Activated CD4-positive, alpha-beta T cell treated with anti-CD3 and anti-CD28 coated beads, Interleukin-2, amount 10 ng/mL, durations not matched to agents 24 days and 14 days (primary cell): ENCODE measurements at regions not wholly inside any gene's neighbourhood (a gene's known extent, or its start where the extent isn't known, plus 50 kb on each side); places are given as distances from the start of the nearest gene placed in this dataset.

Source experiments
- DNase-seq: peaks from one replicate; pipeline ENCODE4 v3.0.0; 2022
- H3K27ac Mint-ChIP-seq: one replicate; pipeline ENCODE4 v1.8.0; 2022; ENCODE audit warnings: mild to moderate bottlenecking, mixed read lengths
- H3K27me3 Mint-ChIP-seq: one replicate; pipeline ENCODE4 v1.8.0; 2022; ENCODE audit warnings: mixed read lengths
- H3K36me3 Mint-ChIP-seq: one replicate; pipeline ENCODE4 v1.8.0; 2022; ENCODE audit warnings: low read depth, mild to moderate bottlenecking, mixed read lengths
- H3K4me1 Mint-ChIP-seq: one replicate; pipeline ENCODE4 v1.8.0; 2021; ENCODE audit warnings: mixed read lengths
- H3K4me3 Mint-ChIP-seq: one replicate; pipeline ENCODE4 v1.8.0; 2022; ENCODE audit warnings: mild to moderate bottlenecking, moderate library complexity, mixed read lengths
- H3K9me3 Mint-ChIP-seq: one replicate; pipeline ENCODE4 v1.8.0; 2021; ENCODE audit warnings: mixed read lengths
- intact Hi-C: fragments of 100-400 bp; cut with micrococcal nuclease; formaldehyde crosslinking; loops from one replicate; pipeline ENCODE4 v1.15.1; 2023

GRCh38 chr4:38500433-38500832, 163.6 kb upstream of the KLF3 start:
- DNase-seq: no peak
- intact Hi-C loops: no loop called here
- peaks cover 30% of the 10 kb centered on the region for H3K27me3 Mint-ChIP-seq
- no peak overlapping the region for H3K4me3 Mint-ChIP-seq
- H3K27ac Mint-ChIP-seq: no peak overlapping the region
- peaks cover 6% of the 10 kb centered on the region for H3K4me1 Mint-ChIP-seq
- no peaks in the 10 kb centered on the region for H3K9me3 Mint-ChIP-seq
- no peaks in the 10 kb centered on the region for H3K36me3 Mint-ChIP-seq

DNA sequence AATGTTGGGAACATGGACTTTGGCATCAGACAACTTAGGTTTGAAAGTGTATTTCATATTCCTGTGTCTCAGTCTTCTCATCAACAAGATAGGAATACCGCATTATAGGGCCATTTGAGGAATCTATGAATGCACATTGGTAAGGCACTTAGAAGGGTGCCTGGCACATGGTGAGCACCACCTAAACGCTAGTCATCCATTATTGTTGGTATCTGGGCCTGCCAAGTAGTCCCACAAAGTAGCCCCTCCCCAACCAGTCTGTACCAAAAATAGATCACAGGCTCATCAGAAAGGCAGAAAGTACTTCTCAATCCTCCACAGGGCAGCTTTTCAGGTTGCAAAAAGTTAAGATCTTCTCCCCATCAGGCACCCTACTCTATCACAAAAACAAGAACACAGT, 162.3 kb upstream of the KLF3 start:
- no peak overlapping the region for H3K27ac Mint-ChIP-seq
- peaks cover 40% of the 10 kb centered on the region for H3K27me3 Mint-ChIP-seq
- intact Hi-C loops: no loop called here
- no peaks in the 10 kb centered on the region for H3K9me3 Mint-ChIP-seq
- peaks cover 9% of the 10 kb centered on the region for H3K4me1 Mint-ChIP-seq
- no peaks in the 10 kb centered on the region for H3K36me3 Mint-ChIP-seq
- no peak for DNase-seq
- no peak overlapping the region for H3K4me3 Mint-ChIP-seq

DNA sequence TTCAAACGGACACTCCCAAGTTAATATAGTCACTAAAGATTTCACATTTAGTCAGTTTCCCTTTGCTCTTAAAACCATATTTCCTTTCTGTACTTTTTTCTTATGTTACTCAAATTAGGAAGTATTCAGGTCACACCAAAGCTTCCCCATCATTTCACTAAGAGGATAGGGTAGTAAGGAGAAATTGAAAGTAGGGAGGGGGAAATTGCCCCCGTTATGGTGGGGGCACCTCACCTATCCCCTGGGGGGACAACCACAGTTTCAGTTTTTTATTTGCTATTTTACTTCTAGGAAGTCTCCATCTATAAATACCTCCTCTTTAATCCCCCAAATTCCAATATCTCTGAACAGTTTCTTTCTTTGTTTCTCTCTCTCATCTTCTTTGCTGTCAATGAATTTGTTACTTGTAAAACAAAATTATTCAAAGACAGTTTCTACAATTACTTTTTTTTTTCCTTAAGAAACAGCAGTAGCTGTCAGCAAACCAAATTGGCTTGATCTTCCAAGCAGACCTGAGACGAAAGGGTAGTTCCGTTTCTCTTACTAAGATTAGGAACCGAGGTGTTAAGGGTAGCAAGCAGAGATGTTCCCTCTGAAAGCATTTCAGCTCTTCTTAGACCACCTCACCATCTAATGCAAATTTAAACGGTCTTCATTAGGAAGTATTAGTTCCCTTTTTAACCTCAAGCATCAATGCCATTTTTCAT, 160.2 kb upstream of the KLF3 start:
- no peak overlapping the region for H3K27ac Mint-ChIP-seq
- no peak overlapping the region for H3K4me3 Mint-ChIP-seq
- no peaks in the 10 kb centered on the region for H3K9me3 Mint-ChIP-seq
- DNase-seq: no peak
- H3K36me3 Mint-ChIP-seq: no peaks in the 10 kb centered on the region
- H3K27me3 Mint-ChIP-seq: peaks cover 52% of the 10 kb centered on the region
- H3K4me1 Mint-ChIP-seq: peaks cover 28% of the 10 kb centered on the region
- intact Hi-C loops: no loop called here

GRCh38 chr4:38504396-38504715, 159.6 kb upstream of the KLF3 start:
- Mint-ChIP-seq H3K36me3 (no peaks in the 10 kb centered on the region), H3K27me3 (peaks cover 52% of the 10 kb centered on the region), H3K4me3 (no peak overlapping the region), H3K9me3 (no peaks in the 10 kb centered on the region), H3K4me1 (peaks cover 33% of the 10 kb centered on the region), H3K27ac (no peak overlapping the region)
- intact Hi-C loops: no loop called here
- no peak for DNase-seq

- H3K27ac Mint-ChIP-seq: peak overlapping the region; percentile 27
- H3K4me3 Mint-ChIP-seq: peak overlapping the region; percentile 65
- no peaks in the 10 kb centered on the region for H3K9me3 Mint-ChIP-seq
- H3K27me3 Mint-ChIP-seq: peaks cover 43% of the 10 kb centered on the region
- intact Hi-C loops: no loop called here
- peaks cover 15% of the 10 kb centered on the region for H3K36me3 Mint-ChIP-seq
- H3K4me1 Mint-ChIP-seq: peaks cover 55% of the 10 kb centered on the region
- DNase-seq: peak; percentile 85
Observed at GRCh38 chr4:38509551-38509950, 154.4 kb upstream of the KLF3 start.

- Mint-ChIP-seq H3K9me3 (no peaks in the 10 kb centered on the region), H3K27ac (peak overlapping the region; percentile 27), H3K27me3 (peaks cover 43% of the 10 kb centered on the region), H3K4me1 (peaks cover 58% of the 10 kb centered on the region), H3K36me3 (peaks cover 16% of the 10 kb centered on the region), H3K4me3 (peak overlapping the region; percentile 65)
- intact Hi-C loops: no loop called here
- no peak for DNase-seq
Observed at GRCh38 chr4:38510201-38510600, 153.8 kb upstream of the KLF3 start.

- DNase-seq: no peak
- no peak overlapping the region for H3K27ac Mint-ChIP-seq
- H3K4me1 Mint-ChIP-seq: peaks cover 57% of the 10 kb centered on the region
- H3K4me3 Mint-ChIP-seq: peak overlapping the region; percentile 5
- intact Hi-C loops: no loop called here
- H3K36me3 Mint-ChIP-seq: peaks cover 20% of the 10 kb centered on the region
- H3K27me3 Mint-ChIP-seq: peaks cover 37% of the 10 kb centered on the region
- no peaks in the 10 kb centered on the region for H3K9me3 Mint-ChIP-seq
Observed at GRCh38 chr4:38511702-38512101, 152.3 kb upstream of the KLF3 start.

GRCh38 chr4:38512840-38513239, 151.2 kb upstream of the KLF3 start:
- Mint-ChIP-seq H3K4me1 (peaks cover 47% of the 10 kb centered on the region), H3K36me3 (peaks cover 20% of the 10 kb centered on the region), H3K4me3 (no peak overlapping the region), H3K27me3 (peaks cover 26% of the 10 kb centered on the region), H3K9me3 (no peaks in the 10 kb centered on the region), H3K27ac (no peak overlapping the region)
- no peak for DNase-seq
- intact Hi-C loops: no loop called here

GRCh38 chr4:38514465-38515146, 149.4 kb upstream of the KLF3 start:
- no peak for DNase-seq
- H3K9me3 Mint-ChIP-seq: no peaks in the 10 kb centered on the region
- H3K4me1 Mint-ChIP-seq: peaks cover 31% of the 10 kb centered on the region
- no peak overlapping the region for H3K27ac Mint-ChIP-seq
- peaks cover 24% of the 10 kb centered on the region for H3K27me3 Mint-ChIP-seq
- intact Hi-C loops: no loop called here
- peaks cover 21% of the 10 kb centered on the region for H3K36me3 Mint-ChIP-seq
- peak overlapping the region; percentile 46 for H3K4me3 Mint-ChIP-seq

GRCh38 chr4:38516190-38516589, 147.8 kb upstream of the KLF3 start:
- Mint-ChIP-seq H3K36me3 (peaks cover 20% of the 10 kb centered on the region), H3K27ac (no peak overlapping the region), H3K4me1 (peaks cover 18% of the 10 kb centered on the region), H3K9me3 (no peaks in the 10 kb centered on the region), H3K4me3 (no peak overlapping the region), H3K27me3 (peaks cover 31% of the 10 kb centered on the region)
- DNase-seq: no peak
- intact Hi-C loops: no loop called here

DNA sequence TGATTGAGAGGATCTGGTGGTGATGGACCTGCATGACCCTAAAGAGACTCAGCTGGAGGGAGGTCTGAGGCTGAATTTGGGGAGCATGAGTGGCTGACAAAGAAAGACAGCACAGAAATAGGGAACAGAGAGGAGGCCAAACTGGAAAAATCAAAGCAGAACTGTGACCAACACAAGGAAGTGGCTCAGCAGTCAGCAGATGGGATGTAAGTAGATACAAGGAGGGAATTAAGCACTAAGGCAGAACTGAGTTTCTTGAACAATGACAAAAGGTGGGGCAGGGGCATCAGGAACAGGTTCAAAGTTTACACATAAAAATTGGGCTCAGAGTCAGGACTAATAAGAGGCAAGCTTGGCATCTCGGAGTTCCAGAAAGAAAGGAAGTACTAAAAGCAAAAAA, 144.3 kb upstream of the KLF3 start:
- Mint-ChIP-seq H3K4me1 (peaks cover 15% of the 10 kb centered on the region), H3K27ac (no peak overlapping the region), H3K27me3 (peaks cover 30% of the 10 kb centered on the region), H3K9me3 (no peaks in the 10 kb centered on the region), H3K4me3 (no peak overlapping the region), H3K36me3 (peaks cover 10% of the 10 kb centered on the region)
- DNase-seq: no peak
- intact Hi-C loops: loop anchor here (5.0 kb wide), 1 partner anchor 148 kb away; no protein-coding TSS in a partner anchor

- intact Hi-C loops: loop anchor here (5.0 kb wide), 1 partner anchor 144 kb away; no protein-coding TSS in a partner anchor
- H3K27ac Mint-ChIP-seq: no peak overlapping the region
Observed at GRCh38 chr4:38523054-38523453, 140.9 kb upstream of the KLF3 start.

DNA sequence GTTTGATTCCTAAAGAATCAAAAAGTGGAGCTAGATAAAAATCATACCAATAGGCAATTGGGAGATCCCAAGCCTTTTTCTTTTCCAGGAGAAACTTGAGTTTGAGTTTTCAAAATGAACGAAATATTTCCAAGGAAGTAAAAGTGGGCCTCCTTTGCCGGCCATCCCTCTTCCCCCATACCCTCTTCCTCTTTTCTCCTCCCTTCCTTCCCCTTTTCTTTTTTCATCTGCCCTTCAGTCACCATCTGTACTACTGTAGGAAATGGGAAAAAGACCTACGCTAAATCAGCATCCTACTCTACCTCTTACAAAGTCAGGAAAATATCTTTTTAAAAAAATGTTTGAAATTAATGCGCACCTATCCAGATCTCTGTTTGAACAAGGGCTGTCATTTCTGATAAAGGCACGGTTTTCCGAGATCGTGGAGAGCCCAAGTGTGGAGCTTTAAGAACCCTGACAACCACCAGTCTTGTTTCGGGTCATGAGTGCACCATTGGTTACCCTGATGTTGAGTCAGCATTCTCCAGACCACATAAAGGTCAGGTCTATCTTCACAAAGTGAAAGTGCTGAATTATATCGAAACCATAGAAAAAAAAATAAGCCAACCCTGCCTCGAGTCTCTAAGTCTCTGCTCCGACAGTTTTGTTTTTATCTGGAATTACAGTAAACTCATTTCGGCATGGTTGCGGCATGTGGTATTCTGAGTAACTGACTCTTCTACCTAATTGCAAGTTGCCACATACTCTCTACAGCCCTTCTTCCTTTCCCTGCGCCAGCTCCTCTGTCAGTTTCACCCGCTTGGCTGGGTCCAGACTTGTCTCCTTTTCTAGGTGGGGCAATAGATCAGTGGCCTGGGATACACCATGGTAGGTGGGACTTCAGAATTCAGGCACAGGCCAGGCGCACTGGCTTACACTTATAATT, 140.2 kb upstream of the KLF3 start:
- DNase-seq: peak; percentile 81
- intact Hi-C loops: loop anchor here (1.0 to 5.0 kb wide), 5 partner anchors 37 to 391 kb away; no protein-coding TSS in a partner anchor
- H3K4me3 Mint-ChIP-seq: no peak overlapping the region
- H3K27ac Mint-ChIP-seq: peak overlapping the region; percentile 18
- peaks cover 7% of the 10 kb centered on the region for H3K36me3 Mint-ChIP-seq
- H3K27me3 Mint-ChIP-seq: peaks cover 27% of the 10 kb centered on the region
- H3K9me3 Mint-ChIP-seq: peaks cover 7% of the 10 kb centered on the region
- H3K4me1 Mint-ChIP-seq: peaks cover 13% of the 10 kb centered on the region

More at GRCh38 chr4:38523054-38523453, 140.9 kb upstream of the KLF3 start:
- Mint-ChIP-seq H3K4me3 (no peak overlapping the region), H3K36me3 (peaks cover 7% of the 10 kb centered on the region), H3K27me3 (peaks cover 28% of the 10 kb centered on the region), H3K9me3 (peaks cover 7% of the 10 kb centered on the region), H3K4me1 (peaks cover 13% of the 10 kb centered on the region)
- no peak for DNase-seq

DNA sequence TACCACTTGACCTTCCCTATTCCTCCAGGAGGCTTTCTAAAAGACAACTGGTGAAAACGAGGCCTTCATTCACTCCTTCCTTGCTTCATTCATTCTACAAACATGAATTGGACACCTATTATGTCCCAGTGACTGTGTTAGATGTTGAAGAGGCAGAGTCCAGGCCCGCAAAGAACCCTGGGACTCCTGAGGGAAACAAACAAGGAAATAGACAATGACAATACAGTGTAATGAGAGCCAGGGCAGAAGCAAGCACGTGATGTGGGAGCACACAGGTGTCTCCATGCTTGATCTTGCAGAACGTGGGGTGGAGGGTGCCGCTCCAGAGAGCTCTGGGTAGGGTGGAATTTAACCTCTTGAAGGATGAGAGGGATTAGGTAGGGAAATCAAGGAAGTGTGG, 137.6 kb upstream of the KLF3 start:
- Mint-ChIP-seq H3K36me3 (peaks cover 7% of the 10 kb centered on the region), H3K9me3 (peaks cover 13% of the 10 kb centered on the region), H3K4me1 (peaks cover 29% of the 10 kb centered on the region), H3K4me3 (no peak overlapping the region), H3K27ac (no peak overlapping the region), H3K27me3 (peaks cover 13% of the 10 kb centered on the region)
- intact Hi-C loops: loop anchor here (5.0 kb wide), 1 partner anchor 364 kb away; no protein-coding TSS in a partner anchor
- no peak for DNase-seq
